ENCODE measurements at regions not wholly inside any gene's neighbourhood (a gene's known extent, or its start where the extent isn't known, plus 50 kb on each side); places are given as distances from the start of the nearest gene placed in this dataset.
"Not testable (repeated sequence)": the region's sequence is repeated elsewhere in the genome, so short reads cannot be mapped to it uniquely, and the experiment has no call there.

DNA sequence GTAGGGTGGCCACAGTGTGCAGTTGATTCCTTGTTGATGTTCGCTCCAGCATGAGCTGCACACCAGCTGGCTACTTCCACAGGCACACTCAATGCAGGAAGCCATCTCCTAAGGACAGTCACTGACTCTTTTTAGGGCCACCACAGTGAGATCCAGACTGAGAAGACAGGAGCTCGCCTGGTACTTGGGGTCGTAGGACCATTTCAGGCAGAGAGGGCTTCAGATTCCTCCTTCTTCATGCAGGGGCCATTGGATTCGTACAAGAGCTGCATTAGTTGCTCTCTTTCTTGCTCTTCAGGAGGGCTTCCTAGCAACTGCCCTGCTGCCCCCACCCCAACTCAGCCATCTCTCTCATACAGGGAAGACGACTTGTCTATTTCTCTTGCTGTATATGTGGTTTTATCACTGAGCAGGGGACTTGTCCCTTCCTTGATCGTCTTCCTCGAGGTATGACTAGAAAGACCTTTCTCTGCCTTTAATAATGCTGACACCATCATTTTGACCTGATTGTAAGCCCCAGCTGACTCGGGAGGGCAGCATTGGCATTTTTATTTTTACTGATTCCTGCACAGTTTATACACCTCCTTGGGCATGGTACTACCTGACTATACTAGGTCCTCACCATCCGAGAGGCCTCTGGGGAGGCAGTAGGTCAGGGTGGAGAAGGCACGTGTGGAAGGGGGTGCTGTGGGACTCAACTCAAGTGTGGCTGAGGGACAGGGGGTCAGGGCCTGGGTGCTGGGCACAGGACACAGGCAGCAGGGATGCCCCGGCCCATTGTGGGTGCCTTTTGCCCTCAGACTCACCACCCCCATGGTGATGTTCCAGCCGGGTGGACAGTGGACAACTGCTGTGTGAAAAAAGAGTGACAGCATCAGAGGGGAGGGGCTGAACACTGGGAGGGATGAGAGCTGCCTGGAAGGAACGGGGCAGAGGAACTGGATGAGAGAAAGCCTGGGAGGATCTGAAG lies 136.7 kb upstream of the ZNF746 start:
- TF ChIP-seq CTCF (IDR thresholded peaks at IDR 0.05) = no peak
- Histone ChIP-seq H3K27me3 (ENCODE audit: control insufficient read depth, insufficient read depth, low read length) (no peaks in the 10 kb centered on the region), H2AFZ (no peak overlapping the region), H3K79me2 (no peaks in the 10 kb centered on the region), H3K9me3 (ENCODE audit: control insufficient read depth, low read length) (no peaks in the 10 kb centered on the region), H3K4me1 (no peaks in the 10 kb centered on the region), H3K27ac (no peak overlapping the region), H3K9ac (no peak overlapping the region), H3K36me3 (ENCODE audit: control insufficient read depth, insufficient read depth, low read length) (no peaks in the 10 kb centered on the region), H3K4me3 (ENCODE audit: low read depth, low read length) (no peak overlapping the region), H3K4me2 (ENCODE audit: low read length) (no peak overlapping the region)

DNA sequence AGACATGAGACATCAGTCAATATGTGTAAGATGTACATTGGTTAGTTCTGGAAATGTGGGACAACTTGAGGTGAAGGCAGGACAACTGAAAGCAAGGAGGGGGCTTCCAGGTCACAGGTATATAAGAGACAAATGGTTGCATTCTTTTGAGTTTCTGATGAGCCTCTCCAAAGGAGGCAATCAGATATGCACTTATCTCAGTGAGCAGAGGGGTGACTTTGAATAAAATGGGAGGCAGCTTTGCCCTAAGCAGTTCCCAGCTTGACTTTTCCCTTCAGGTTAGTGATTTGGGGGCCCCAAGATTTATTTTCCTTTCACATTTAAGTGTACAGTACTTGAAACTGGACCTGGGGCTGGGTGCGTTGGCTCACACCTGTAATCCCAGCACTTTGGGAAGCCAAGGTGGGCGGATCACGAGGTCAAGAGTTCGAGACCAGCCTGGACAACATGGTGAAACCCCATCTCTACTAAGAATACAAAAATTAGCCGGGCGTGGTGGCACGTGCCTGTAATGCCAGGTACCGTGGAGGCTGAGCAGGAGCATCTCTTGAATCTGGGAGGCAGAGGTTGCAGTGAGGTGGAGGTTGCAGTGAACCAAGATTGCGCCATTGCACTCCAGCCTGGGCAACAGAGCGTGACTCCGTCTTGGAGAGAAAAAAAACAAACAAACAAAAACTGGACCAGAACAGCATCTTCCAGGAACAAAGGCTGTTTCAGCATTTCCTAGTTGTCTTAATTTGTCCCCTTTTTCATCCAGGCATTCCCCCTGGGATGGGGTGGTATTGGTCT lies 130.9 kb upstream of the ZNF746 start:
- not testable (repeated sequence) for H3K4me3 ChIP-seq (ENCODE audit: low read depth, low read length); H3K36me3 ChIP-seq (ENCODE audit: control insufficient read depth, insufficient read depth, low read length); H3K27me3 ChIP-seq (ENCODE audit: control insufficient read depth, insufficient read depth, low read length); H2AFZ ChIP-seq; H3K79me2 ChIP-seq; H3K9me3 ChIP-seq (ENCODE audit: control insufficient read depth, low read length); H3K9ac ChIP-seq; H3K27ac ChIP-seq; H3K4me2 ChIP-seq (ENCODE audit: low read length); H3K4me1 ChIP-seq

GRCh38 chr7:149627911-149628310 lies 130.3 kb upstream of the ZNF746 start:
- Histone ChIP-seq H3K9me3 (ENCODE audit: control insufficient read depth, low read length) (no peaks in the 10 kb centered on the region), H3K9ac (no peak overlapping the region), H3K27me3 (ENCODE audit: control insufficient read depth, insufficient read depth, low read length) (no peaks in the 10 kb centered on the region), H2AFZ (no peak overlapping the region), H3K79me2 (peaks cover 5% of the 10 kb centered on the region), H3K4me1 (peaks cover 9% of the 10 kb centered on the region), H3K4me3 (ENCODE audit: low read depth, low read length) (no peak overlapping the region), H3K36me3 (ENCODE audit: control insufficient read depth, insufficient read depth, low read length) (no peaks in the 10 kb centered on the region), H3K27ac (no peak overlapping the region), H3K4me2 (ENCODE audit: low read length) (no peak overlapping the region)
- TF ChIP-seq CTCF (IDR thresholded peaks at IDR 0.05) = no peak

GRCh38 chr7:149626972-149627371 lies 129.4 kb upstream of the ZNF746 start:
- peaks cover 8% of the 10 kb centered on the region for H3K79me2 ChIP-seq
- H3K27ac ChIP-seq = no peak overlapping the region
- no peak overlapping the region for H3K9ac ChIP-seq
- no peak overlapping the region for H3K4me3 ChIP-seq (ENCODE audit: low read depth, low read length)
- H3K9me3 ChIP-seq (ENCODE audit: control insufficient read depth, low read length) = no peaks in the 10 kb centered on the region
- peaks cover 9% of the 10 kb centered on the region for H3K4me1 ChIP-seq
- no peak overlapping the region for H2AFZ ChIP-seq
- no peaks in the 10 kb centered on the region for H3K27me3 ChIP-seq (ENCODE audit: control insufficient read depth, insufficient read depth, low read length)
- no peaks in the 10 kb centered on the region for H3K36me3 ChIP-seq (ENCODE audit: control insufficient read depth, insufficient read depth, low read length)
- no peak overlapping the region for H3K4me2 ChIP-seq (ENCODE audit: low read length)
- no peak for TF ChIP-seq CTCF (IDR thresholded peaks at IDR 0.05)

DNA sequence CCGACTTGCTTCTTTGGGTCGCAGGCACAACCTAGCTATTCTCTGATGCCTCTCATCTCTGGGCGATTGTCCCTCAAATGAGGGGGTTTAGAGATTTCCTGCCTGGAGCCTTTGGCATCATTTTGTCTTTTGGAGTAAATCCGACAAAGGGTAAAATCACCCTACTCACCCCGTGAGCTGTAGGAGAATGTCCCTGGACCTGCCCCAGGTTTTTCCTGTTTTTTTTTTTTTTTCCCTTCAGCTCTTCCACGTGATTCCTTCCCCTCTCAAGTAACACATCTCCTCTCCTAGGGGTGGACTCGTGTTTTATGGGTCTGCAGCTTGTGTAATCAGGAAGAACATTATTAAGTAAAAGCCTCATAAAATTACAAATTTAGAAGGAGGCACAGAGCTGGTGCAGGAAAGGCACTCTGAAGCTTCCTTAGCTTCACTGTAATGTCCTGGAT lies 128.4 kb upstream of the ZNF746 start:
- H3K4me1 ChIP-seq = peaks cover 9% of the 10 kb centered on the region
- H3K27ac ChIP-seq = no peak overlapping the region
- no peak overlapping the region for H3K9ac ChIP-seq
- peaks cover 10% of the 10 kb centered on the region for H3K79me2 ChIP-seq
- no peaks in the 10 kb centered on the region for H3K36me3 ChIP-seq (ENCODE audit: control insufficient read depth, insufficient read depth, low read length)
- peak overlapping the region; percentile 99 for H2AFZ ChIP-seq
- no peaks in the 10 kb centered on the region for H3K27me3 ChIP-seq (ENCODE audit: control insufficient read depth, insufficient read depth, low read length)
- H3K4me3 ChIP-seq (ENCODE audit: low read depth, low read length) = peak overlapping the region; percentile 62
- H3K4me2 ChIP-seq (ENCODE audit: low read length) = peak overlapping the region; percentile 39
- H3K9me3 ChIP-seq (ENCODE audit: control insufficient read depth, low read length) = no peaks in the 10 kb centered on the region
- TF ChIP-seq CTCF (IDR thresholded peaks at IDR 0.05) = no peak
